ENCODE measurements at regions not wholly inside any gene's neighbourhood (a gene's known extent, or its start where the extent isn't known, plus 50 kb on each side); places are given as distances from the start of the nearest gene placed in this dataset.
"Not testable (repeated sequence)": the region's sequence is repeated elsewhere in the genome, so short reads cannot be mapped to it uniquely, and the experiment has no call there.

GRCh38 chr15:20311014-20311680 lies 230.5 kb downstream of the GOLGA6L6 start:
- not testable (repeated sequence) for TF ChIP-seq CTCF (IDR thresholded peaks at IDR 0.05); ZFX (IDR thresholded peaks at IDR 0.05; ENCODE audit: borderline replicate concordance)

Data from 22Rv1 (cell line).